Brain microvascular endothelial cell (primary cell): ENCODE measurements at regions not wholly inside any gene's neighbourhood (a gene's known extent, or its start where the extent isn't known, plus 50 kb on each side); places are given as distances from the start of the nearest gene placed in this dataset.

Experiments used
- DNase-seq: peaks from one replicate; pipeline ENCODE4 v3.0.0-alpha.2; 2020
- H3K27ac ChIP-seq: fragments of 250-450 bp; sonication (Bioruptor Pico); 2 replicates; pipeline ENCODE4 v1.5.1; 2020; ENCODE audit warnings: mild to moderate bottlenecking, moderate library complexity
- H3K27me3 ChIP-seq: fragments of 250-450 bp; sonication (Bioruptor Pico); replicated peaks from 2 replicates; pipeline ENCODE4 v1.5.1; 2020; ENCODE audit warnings: mild to moderate bottlenecking
- H3K36me3 ChIP-seq: fragments of 250-450 bp; sonication (Bioruptor Pico); replicated peaks from 2 replicates; pipeline ENCODE4 v1.5.1; 2020; ENCODE audit warnings: mild to moderate bottlenecking
- H3K4me3 ChIP-seq: 2 replicates; pipeline ENCODE4 v1.5.1; 2011; ENCODE audit warnings: low read depth, mild to moderate bottlenecking, control low read depth, low read length, moderate library complexity
- in situ Hi-C: cut with HindIII; loops from 2 replicates; pipeline ENCODE4 v1.10.0; 2017; ENCODE audit warnings: low sequenced_read_pairs, low pct_ligation_motif_present
- TF ChIP-seq, protein P1 (sequence below): IDR thresholded peaks from 2 replicates; pipeline ENCODE4 v1.5.1; 2011; ENCODE audit warnings: low read depth, mild to moderate bottlenecking, moderate library complexity, low read length, control low read depth, inconsistent platforms; ENCODE audit errors: missing control alignments

DNA sequence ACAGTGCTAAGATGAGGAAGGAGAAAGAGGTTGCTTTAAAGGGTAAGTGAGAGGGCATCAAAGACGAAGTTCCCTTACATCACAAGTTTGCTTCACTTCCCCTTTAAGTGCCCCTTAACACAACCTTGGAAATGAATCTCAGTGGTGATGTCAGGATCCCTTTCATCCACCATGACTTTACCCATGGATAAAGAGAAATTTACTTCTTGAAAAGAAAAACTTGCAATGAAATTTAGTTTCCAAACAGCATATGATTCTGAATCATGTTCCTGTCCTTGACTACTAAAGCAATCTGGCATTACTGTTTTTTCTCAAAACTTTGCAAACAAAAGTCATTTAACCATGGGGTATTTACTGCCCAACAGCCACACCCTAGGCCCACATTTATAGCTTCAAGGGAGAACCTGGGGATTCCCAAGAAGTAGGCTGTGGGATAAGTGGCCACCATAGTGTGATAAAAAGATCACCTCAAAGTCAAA is 135.9 kb downstream of the ITGB8 start:
- no peak for DNase-seq
- no peak overlapping the region for H3K27ac ChIP-seq
- TF ChIP-seq, protein P1, sequence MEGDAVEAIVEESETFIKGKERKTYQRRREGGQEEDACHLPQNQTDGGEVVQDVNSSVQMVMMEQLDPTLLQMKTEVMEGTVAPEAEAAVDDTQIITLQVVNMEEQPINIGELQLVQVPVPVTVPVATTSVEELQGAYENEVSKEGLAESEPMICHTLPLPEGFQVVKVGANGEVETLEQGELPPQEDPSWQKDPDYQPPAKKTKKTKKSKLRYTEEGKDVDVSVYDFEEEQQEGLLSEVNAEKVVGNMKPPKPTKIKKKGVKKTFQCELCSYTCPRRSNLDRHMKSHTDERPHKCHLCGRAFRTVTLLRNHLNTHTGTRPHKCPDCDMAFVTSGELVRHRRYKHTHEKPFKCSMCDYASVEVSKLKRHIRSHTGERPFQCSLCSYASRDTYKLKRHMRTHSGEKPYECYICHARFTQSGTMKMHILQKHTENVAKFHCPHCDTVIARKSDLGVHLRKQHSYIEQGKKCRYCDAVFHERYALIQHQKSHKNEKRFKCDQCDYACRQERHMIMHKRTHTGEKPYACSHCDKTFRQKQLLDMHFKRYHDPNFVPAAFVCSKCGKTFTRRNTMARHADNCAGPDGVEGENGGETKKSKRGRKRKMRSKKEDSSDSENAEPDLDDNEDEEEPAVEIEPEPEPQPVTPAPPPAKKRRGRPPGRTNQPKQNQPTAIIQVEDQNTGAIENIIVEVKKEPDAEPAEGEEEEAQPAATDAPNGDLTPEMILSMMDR: no peak
- no peak overlapping the region for H3K4me3 ChIP-seq
- no peaks in the 10 kb centered on the region for H3K36me3 ChIP-seq
- in situ Hi-C loops: no loop called here
- no peaks in the 10 kb centered on the region for H3K27me3 ChIP-seq

DNA sequence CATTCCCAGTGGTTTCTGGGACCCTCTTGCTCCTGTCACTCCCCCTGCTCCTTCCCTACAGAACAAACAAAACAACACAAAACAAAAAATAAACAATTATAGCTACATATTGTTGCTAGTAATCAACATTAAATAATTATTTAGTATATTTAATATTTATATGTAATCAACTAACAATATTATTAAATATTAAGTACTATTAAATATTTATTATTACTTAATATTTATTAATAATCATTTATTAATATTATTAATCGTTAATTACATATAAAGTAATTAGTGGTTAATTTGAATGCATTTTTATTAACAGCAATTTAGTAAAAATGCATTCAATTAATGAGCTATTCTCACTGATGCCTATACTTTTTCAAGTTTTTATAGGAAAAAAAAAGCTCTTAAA is 139.4 kb downstream of the ITGB8 start:
- Histone ChIP-seq H3K36me3 (no peaks in the 10 kb centered on the region), H3K4me3 (no peak overlapping the region), H3K27me3 (no peaks in the 10 kb centered on the region), H3K27ac (no peak overlapping the region)
- no peak for DNase-seq
- TF ChIP-seq, protein P1: no peak
- in situ Hi-C loops: no loop called here

DNA sequence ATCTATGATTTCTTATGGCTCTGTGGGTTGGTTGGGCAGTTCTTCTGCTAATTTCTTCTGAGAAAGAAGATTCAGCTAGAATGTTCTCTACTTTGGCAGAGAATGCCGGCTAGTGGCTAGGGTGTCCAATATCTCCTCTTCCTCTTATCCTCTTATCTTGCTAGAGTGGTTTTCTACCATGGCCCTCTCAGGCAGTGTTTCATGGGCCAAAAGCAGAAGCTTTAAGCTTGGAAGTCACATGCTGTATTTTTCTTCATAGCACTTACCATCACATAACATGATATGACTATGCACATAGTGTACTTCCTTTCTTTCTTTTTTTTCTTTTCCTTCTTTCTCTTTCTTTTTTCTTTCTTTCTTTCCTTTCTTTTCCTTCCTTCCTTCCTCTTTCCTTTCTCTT is 140.0 kb downstream of the ITGB8 start:
- no peaks in the 10 kb centered on the region for H3K36me3 ChIP-seq
- in situ Hi-C loops: no loop called here
- H3K27me3 ChIP-seq: no peaks in the 10 kb centered on the region
- no peak for DNase-seq
- TF ChIP-seq, protein P1: no peak
- no peak overlapping the region for H3K27ac ChIP-seq
- H3K4me3 ChIP-seq: no peak overlapping the region

DNA sequence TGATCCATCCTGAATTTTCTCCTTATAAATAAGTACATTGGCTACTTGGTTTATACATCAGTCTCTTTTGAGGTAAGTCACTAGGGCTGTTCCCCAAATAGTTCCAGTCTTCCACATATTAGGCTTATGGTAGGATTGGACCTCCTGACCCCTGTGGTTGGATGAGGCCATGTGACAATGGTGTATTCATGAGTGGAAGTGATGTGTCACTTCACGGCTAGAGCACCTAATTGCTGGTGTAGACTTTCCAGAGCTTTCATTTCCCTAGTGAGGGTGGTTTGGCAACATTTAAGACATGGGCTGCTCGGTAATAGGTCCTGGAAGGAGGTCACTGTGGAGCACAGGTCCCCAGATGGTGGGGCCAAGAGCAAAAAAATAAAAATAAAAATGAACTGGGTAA is 141.2 kb upstream of the ABCB5 start:
- TF ChIP-seq, protein P1: no peak
- Histone ChIP-seq H3K27me3 (no peaks in the 10 kb centered on the region), H3K27ac (no peak overlapping the region), H3K4me3 (no peak overlapping the region), H3K36me3 (no peaks in the 10 kb centered on the region)
- no peak for DNase-seq
- in situ Hi-C loops: no loop called here

DNA sequence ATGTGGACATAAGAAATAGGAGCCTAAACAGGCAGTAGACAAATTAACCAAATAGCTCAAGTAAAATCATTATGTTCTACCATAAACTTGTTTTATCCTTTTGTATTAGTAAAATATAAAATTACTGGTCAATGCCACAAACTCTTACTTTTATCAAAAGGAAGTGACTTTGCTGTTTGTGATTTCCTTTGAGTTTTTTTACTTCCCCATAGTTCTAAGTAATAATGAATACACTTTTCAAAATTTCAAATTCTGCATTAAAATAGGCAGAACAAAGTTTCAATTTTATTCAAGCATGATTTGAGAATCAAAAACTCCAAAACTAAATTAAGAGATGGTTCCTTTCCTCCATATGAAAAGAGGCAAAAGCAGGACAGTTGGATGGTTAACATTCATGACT is 139.7 kb upstream of the ABCB5 start:
- no peak overlapping the region for H3K27ac ChIP-seq
- no peak for DNase-seq

DNA sequence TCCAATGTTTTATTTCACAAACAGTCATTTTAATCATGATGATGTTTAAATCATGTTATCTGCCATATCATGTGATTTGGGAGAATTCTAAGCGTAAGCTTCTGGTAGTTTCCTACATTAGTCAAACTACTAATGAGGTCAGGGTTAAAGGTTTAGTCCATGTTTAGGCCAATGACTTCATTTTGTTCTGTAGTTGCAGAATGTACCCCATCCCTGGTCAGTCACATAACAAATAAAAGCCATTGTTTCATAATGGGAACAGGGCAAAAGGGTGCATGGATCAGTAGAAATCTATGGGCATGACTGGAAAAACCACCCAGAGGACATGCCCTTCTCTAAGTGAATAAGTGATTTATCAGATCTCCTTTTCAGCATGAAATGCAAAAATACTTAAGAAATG is 138.4 kb upstream of the ABCB5 start:
- TF ChIP-seq, protein P1: no peak
- no peak overlapping the region for H3K4me3 ChIP-seq
- in situ Hi-C loops: no loop called here
- no peak for DNase-seq
- H3K36me3 ChIP-seq: no peaks in the 10 kb centered on the region
- H3K27me3 ChIP-seq: no peaks in the 10 kb centered on the region
- no peak overlapping the region for H3K27ac ChIP-seq

More for the DNA sequence above, 139.7 kb upstream of the ABCB5 start:
- Histone ChIP-seq H3K27me3 (no peaks in the 10 kb centered on the region), H3K4me3 (no peak overlapping the region), H3K36me3 (no peaks in the 10 kb centered on the region)
- in situ Hi-C loops: no loop called here
- TF ChIP-seq, protein P1: no peak
